HG03108 (cell line): ENCODE measurements at regions not wholly inside any gene's neighbourhood (a gene's known extent, or its start where the extent isn't known, plus 50 kb on each side); places are given as distances from the start of the nearest gene placed in this dataset.
"Not testable (repeated sequence)": the region's sequence is repeated elsewhere in the genome, so short reads cannot be mapped to it uniquely, and the experiment has no call there.

Experiments used
- ATAC-seq: cut with Tn5 transposase; IDR thresholded peaks from one replicate; pipeline ENCODE4 v1.9.1; 2021; ENCODE audit warnings: moderate library complexity; ENCODE audit not compliant: unreplicated experiment

DNA sequence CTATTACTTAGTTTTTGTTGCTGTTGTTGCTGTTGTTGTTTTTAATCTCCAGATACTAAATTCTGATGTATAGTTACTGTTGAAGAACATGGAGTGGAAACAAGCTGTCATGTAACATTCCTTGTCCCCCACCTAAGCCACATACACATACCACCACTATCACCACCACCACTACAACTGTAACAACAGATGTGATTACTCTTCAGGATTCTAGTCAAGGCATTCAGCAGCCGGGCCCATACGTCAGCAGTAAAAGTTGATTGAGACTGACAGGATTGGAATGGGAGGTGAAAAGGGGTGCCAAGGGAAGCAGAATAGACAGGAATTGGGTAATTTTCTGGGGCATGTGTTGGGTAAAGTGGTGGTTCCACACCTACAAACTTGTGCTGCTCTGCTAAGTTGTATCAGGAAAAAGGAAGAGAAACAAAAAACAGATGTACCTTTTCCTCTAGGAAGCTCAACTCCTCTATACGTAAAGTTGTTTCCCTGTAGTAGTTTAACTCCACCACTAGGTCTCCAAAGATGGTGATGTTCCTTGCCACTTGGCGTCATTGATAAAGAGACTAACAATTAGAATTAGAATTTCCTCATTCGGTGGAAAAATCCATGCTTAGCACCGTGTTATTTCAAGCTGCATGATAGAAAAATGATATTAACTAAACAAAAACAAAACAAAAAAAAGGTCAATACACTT is 138.6 kb downstream of the ARRDC3 start:
- ATAC-seq, result no peak

DNA sequence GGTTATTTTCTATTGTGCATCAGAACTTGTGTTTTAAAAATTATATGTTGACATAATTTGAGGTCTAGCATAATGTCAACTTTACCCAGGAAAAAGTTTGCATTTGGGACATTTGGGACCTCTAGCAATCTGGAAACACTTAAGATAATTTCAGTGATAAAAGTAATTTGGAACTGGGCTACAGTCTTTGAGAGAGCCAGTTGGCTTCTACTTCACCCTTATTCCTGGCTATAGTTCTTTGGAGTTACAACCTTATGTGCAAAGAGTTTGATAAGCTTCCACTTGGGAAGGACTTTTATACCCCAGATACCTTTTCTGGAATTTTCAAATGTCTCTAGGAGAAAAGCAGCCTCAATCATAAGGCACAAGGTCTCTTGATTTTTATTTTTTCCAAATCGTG is 139.3 kb downstream of the ARRDC3 start:
- no peak for ATAC-seq

DNA sequence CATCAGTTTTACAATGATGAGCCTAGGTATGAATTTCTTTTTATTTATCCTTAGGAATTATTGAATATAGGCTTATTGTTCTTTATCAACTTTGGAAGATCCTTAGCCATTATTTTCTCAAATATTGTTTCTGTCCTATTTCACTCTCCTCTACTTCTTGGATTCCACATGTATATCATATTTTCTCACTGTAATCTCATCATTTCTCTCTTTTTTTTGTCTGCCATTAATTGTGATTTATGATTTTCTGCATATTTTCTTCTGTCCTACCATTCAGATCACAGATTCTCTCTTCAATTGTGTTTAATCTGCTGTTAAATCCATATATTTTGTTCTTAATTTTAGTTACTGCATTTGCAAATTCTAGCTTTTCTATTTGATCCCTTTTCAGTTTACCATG is 139.8 kb downstream of the ARRDC3 start:
- ATAC-seq, result no peak

DNA sequence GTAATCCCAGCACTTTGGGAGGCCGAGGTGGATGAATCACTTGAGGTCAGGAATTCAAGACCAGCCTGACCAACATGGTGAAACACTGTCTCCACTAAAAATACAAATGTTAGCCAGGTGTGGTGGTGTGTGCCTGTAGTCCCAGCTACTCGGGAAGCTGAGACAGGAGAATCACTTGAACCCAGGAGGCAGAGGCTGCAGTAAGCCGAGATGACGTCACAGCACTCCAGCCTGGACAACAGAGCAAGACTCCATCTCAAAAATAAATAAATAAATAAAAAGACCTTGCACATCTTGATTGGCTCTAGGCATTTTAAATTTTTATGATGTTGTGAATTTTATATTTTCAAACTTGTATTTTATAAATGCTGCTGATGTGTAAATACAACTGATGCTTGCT is 141.7 kb downstream of the ARRDC3 start:
- ATAC-seq, result not testable (repeated sequence)

DNA sequence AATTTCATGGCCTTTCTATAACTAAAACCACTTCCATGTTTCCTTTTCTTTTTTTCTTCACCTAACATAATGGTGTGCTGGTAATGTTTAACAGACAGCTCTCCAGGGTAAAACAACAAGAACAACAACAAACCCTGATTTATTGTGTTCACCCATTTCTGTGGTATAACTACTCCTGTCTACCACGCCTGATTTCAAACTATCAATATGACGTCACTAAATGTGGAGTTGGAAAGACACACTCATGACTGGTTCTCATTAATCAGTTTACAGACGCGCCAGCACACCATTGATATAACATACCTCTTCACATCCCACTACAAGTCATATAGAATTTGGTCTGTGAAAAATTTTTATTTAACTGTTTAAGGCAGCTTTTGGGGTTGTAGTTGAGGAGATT is 142.9 kb downstream of the ARRDC3 start:
- no peak for ATAC-seq

DNA sequence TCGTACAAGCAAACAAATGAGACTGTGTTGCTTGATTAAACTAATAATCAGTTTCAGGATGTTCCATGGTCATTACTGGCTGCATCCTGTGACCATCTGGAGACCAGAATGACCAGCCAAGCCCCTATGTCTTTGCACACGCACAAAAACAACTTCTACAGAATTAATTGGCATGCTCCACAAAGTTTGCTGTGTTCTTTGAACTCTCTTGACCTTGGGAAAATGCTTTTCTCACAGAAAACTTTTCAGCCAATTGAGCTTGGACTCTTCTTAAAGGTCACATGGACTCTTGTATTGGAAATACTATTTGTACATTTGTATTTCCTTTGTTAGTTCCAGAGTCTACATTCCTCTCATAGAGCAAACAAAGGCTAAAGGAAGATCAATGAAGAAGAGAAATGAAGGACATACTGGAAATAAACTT is 147.8 kb downstream of the ARRDC3 start:
- ATAC-seq, result no peak

DNA sequence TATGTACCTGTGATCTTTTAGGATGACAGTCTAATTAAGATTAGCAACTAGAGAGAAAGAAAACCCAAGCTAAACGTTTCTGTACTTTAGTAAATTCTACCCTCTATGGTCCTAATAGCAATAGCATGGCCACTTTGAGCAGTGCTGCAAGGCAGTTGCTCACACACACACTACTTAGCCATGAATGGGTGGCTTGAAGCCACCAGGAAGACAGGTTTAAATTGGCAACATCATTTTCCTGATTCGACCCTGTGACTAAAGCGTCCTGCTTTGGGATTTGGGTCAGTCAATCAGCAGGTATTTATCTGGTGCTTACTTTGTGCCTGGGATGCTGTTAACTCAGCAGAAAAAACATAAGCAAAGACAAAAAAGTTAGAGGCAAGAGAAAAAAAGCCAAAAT is 150.6 kb downstream of the ARRDC3 start:
- ATAC-seq, result no peak

DNA sequence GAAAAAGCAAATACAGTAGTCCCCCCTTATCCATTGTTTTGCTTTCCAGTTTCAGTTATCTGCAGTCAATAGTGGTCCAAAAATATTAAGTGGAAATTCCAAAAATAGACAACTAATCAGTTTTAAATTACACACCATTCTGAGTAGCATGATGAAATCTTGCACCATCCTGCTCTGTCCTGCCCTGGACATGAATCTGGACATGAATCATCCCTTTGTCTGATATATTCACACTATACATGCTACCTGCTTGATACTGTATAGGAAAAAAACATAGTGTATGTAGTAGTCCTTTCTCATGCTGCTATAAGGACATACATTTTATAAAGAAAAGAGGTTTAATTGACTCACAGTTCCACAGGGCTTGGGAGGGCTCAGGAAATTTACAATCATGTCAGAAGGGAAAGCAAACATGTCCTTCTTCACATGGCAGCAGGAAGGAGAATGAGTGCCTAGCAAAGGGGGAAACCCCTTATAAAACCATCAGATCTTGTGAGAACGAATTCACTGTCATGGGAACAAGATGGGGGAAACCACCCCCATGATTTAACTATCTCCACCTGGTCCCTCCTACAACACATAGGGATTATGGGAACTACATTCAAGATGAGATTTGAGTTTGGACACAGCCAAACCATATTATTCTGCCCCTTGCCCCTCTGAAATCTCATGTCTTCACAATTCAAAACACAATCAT is 153.9 kb downstream of the ARRDC3 start:
- ATAC-seq, result no peak

DNA sequence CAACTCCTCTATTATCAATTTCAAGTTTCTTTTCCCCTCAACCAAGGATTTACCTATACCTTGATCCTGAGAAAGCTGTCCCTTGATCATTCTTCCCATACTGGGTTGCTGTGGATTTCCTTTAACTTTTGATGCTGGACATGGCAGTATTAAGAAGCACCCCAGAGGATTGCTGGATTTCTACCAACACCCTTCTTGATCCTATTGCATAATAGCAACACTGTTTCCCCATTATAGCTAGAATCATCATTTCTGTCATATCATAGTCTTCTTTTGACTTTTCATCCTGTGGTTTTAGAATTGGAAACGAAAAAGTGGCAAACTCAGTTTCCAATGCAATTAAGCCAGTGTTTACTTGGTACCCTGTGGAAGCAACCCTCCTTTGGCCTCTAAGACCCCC is 154.9 kb downstream of the ARRDC3 start:
- no peak for ATAC-seq

DNA sequence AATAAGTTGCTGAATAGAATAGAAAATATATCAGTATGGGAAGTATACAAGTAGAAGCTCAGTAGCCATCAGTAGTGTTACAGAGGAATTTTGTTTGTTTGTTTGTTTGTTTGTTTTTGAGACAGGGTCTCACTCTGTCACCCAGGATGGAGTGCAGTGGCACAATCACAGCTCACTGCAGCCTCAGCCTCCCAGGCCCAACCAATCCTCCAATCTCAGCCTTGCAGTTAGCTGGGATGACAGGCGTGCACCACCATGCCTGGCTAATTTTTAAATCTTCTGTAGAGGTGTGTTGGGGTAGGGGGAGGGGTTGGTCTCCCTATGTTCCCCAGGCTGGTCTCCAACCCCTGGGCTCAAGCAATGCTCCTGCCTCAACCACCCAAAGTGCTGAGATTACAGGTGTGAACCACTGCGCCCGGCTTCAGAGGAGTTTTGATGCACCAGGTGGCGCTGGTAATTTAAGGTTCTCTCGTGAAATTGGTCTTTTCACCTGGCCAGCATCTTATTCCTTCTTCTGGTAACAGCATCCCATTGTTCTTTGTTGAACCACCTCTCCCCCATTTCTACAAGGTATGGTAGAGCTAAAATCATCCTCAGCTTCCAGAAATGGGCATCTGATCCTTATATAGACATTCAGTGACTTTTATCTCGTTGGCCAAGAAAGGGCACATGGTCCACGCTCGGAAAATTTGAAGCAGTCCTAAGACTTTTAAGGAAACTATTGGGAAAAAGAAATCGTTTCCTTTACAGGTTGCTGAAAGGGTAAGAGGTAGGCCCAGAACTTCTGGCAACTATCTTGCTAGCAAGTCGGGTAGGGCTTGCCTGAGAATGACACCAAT is 157.1 kb downstream of the ARRDC3 start:
- peak; percentile 75 for ATAC-seq

DNA sequence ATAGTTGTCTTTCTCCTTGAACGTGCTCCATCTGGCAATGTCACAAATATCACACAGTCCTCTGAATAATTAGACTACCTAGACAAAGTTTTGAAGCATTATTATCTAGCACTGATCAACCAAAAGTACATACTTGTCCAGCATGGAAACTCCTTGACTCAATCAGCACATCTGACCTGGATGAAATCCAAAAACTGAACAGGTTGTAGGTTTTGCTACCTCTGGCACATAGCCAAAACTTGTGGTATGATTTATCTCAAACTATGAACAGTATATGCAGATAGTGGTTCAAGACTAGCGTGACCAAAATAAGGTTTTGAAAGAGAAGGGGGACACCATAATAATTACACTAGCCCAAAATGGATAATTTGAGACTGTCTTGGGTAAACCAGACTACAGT is 158.1 kb downstream of the ARRDC3 start:
- ATAC-seq, result no peak

DNA sequence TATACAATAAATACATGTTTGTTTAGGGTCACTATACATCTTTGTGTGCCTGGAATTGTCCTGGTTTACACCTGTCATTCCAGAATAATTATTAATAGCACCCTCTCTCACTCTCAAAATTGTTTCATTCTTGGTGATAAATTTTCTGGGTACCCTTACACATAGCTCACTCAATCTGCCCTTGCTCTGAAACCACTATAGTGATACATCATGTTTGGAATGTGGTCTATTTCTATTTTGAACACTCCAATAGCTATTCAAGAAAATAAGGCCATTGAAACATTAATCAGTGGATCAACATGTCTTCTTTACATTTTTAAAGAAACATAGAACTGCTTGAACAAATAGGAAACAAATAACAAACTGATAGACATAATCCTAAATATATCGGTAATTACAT is 158.7 kb downstream of the ARRDC3 start:
- ATAC-seq, result no peak

DNA sequence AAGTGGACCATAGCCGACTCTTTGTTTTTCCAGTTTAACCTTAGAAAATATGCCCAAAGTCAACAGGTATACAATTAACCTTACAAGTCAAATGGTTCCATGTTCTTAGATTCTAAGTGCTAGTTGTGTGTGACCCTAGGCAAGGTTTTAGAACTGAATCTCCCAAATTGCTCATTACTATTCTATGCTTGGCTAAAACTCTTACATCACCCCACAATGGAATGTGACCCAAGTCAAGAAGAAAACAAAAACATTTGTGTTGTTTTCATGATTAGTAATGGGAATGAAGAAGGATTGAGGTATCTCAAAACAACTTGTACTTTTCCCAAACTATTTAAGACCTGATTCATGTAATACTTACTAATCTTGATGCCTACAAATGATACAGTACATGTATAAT is 159.2 kb downstream of the ARRDC3 start:
- no peak for ATAC-seq

DNA sequence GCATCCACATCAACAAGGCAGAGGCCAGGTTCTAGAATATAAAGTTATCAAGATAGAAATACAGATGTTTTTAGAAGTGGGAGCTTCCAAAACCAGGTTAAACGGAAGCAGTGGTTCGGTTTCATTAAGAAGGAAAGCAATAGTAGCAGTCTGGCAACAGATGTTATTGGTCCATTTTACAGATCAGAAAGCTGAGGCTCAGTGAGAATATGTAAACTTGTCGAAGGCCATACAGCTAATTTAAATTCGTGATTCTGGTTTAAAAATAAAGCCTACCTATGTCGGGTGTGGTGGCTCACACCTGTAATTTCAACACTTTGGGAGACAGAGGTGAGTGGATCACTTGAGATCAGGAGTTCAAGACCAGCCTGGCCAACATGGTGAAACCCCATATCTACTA is 160.6 kb downstream of the ARRDC3 start:
- ATAC-seq, result no peak

DNA sequence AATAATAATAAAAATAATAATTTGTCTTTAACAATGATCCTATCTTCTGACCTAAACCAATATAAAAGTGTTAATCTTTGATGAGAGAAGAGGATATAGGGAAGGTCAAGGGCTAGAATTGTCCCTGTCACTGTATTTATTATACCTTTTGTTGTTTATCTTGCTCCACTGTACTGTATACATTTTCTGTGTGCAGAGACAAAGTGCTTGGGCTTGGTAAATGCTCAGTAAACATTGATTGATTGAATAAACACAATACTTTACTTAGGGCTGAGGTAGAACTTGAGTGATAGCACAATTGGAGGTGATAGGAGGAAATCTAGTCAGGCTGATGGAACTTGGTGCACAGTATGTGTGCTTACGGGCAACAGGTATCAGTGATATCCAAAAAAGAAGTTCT is 161.2 kb downstream of the ARRDC3 start:
- no peak for ATAC-seq

DNA sequence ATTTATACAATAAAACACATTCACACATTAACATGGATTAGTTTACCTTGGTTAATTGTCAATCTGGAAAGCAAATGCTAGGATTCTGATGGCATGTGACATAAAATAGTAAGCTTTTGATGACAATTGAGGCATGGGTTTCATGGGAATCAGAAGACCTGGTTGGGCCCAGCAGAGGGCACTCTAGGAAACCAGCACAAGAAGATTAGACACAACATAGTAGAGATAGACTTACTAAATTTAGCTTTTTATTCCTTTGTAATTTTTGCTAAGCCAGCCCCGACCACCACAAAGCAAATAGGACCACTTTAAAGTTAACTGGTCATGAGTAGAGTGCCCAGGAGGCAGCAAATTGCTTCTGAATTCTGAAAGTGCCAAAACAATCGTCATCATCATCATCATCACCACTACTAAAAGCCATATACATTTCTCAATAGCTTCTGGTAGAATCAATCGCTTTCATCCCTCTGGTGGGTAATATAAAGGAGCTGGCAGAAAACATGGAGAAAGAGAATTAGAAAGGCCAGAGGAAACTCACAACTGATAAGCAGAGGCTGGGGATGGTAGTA is 163.2 kb downstream of the ARRDC3 start:
- no peak for ATAC-seq

DNA sequence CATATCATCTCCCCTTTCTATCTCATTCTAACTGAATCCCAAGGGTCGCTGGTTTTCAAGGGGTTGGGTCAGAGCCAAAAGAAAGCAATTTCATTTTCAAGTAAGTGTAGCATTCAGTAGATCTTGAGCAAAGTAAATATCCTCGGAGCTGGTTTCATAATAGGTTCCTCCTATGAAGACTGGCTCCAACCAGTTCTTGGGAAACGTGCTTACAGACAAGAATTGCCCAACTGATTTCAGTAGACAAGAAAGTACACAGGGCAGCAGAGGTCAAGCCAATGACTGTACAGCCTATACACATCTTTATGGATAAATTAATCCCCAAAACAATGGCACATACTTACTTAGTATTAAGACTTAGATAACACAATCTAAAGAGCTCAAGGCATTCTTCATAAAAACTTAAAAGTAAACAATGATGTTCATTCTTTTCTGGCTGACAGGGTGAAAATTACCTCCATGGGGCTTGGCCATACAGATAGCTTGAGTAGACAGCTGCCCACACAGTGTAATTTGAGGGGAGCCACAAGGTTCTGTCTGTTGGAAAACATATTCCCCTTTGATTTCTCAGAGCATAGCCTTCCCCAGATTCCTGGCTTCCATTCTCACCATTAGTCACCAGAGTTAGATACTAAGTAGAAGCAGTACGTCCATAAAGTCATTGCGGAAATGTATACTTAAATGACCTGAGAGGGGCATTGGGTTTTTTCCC is 163.9 kb downstream of the ARRDC3 start:
- no peak for ATAC-seq

DNA sequence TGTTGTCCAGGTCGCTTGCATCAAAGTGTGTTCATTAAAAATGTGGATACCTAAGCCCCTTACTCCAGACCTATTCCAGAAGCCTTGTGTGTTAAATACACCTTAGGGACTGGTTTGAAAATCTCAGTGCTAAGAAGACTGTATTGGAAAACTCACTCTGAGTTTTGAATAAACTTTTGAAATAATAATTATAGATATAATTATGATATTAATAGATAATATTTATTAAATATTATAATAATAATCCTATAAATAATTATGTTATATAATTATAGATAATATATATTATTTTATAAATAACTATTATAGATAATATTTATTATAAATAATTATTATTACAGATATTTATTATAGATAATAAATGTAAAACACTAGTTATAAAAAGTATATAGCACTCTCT is 165.3 kb downstream of the ARRDC3 start:
- no peak for ATAC-seq

DNA sequence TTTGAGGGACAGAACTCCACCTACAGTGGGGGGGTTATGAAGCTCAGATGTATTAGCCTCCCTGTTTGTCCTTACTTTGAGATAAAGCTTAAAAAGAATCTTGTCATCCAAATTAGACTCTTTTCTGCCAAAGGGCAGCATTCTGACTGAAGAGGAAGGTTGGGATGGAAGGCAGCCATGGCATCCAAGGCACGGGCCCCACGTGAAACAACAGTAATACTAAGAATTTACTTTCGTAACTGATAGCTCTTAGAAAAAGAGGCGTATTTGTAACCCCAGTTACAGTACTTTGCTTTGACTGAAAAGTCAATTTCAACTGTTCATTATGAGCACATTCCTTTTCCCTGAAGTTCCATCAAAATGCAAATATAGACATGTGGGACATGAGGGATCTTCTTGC is 168.5 kb downstream of the ARRDC3 start:
- ATAC-seq, result no peak
